Hepatic stellate cell (primary cell): ENCODE measurements at regions not wholly inside any gene's neighbourhood (a gene's known extent, or its start where the extent isn't known, plus 50 kb on each side); places are given as distances from the start of the nearest gene placed in this dataset.

Source experiments
- DNase-seq: peaks from one replicate; pipeline ENCODE4 v3.0.0; 2011; ENCODE audit warnings: low spot score

GRCh38 chr12:16415155-16415554, 67.7 kb downstream of the MGST1 start:
- DNase-seq, result no peak

GRCh38 chr12:16417058-16417457, 69.6 kb downstream of the MGST1 start:
- DNase-seq, result no peak

DNA sequence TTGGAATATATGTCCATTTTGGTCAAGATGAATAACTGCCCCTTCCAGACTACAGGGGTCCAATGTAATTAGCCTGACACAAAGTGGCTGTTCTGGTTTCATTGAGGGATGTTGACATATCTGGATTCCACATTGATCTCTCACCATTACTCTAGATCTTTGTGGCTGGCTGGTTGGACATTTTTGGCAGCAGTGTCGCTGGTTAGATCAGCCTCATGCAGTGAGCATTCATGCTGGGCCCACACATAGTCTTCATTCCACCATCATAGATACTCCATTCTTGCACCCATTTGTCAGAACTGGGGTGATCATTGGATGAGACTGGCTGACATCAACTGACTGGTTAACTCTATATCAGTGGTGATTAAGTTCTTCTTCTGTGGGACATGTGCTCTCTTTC, 74.4 kb downstream of the MGST1 start:
- no peak for DNase-seq

DNA sequence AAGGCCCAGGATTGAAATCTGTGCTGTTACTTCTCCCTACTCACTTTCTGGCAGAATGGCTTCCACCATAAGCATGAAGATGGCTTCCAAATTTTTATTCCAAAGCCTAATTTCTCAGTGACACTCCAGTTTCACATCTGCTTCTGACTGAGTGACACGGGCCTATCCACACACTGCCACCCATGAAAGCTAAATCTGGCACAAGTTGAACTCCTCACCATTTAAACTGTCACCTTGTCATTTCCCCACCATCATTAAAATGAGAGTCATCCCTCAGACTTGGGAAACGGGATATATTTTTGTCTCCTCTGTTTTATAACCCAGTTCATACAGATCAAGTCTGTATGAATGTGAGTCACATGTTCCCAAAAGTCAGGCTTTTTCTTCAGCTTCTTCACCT, 77.1 kb downstream of the MGST1 start:
- no peak for DNase-seq

DNA sequence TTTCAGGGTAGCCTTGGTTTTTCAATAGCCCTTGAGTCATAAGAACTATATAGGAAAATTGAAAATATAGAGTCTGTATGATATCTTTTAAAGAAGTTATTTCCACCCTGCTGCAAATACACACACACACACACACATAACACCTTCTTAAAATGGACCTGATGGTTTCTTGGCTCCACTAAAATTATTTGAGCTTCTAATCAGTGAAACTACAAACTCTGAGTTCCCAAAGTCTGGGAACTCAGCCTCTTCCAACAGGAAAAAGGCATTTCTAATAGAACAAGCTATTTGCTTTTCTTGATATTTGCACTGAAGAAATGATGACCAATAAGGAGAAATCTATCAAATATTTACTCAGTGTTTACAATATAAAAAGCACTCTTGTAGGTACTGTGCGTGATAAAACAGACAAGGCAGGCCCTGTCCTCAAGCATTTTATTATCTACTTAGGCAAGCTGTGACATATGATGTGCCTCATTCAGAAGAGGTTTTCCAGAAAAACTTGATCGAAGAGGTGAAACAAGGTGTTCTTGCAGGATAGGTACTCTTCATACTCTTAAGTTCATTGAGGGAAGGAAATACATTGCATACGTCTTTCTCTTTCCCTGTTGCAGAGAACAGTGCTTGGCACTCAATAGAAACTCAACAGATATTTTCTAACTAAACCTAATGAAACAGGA, 88.6 kb downstream of the MGST1 start:
- no peak for DNase-seq

DNA sequence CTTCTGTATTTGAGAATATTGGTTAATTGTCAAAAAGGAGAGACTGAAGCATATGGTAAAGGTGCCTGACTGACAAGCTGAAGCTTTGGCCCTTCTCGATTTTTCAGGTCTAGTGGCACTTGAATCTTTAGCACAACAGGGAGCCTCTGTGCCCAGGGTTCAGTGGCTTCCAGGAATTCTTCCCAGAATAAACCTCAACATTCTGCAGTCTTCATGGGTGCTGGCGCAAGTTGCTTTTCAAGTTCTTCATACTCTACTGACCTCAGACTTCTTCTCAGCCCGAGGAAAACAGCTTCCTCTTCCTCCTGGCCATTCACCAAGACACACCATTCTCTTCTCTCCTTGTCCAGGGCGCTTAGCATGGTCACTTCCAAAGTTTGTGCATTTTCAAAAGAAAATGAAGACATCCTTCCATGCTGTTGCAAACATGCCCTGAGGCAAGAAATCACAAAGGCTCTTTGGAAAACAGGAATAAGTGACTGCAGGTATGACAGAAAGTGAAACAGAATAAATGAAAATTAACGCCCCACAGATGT, 89.9 kb downstream of the MGST1 start:
- DNase-seq, result no peak

GRCh38 chr12:16437926-16438325, 90.5 kb downstream of the MGST1 start:
- no peak for DNase-seq

- no peak for DNase-seq
Observed at GRCh38 chr12:16449459-16449858, 102.0 kb downstream of the MGST1 start.

GRCh38 chr12:16453319-16453718, 105.9 kb downstream of the MGST1 start:
- no peak for DNase-seq

GRCh38 chr12:16454481-16454880, 107.0 kb downstream of the MGST1 start:
- no peak for DNase-seq

DNA sequence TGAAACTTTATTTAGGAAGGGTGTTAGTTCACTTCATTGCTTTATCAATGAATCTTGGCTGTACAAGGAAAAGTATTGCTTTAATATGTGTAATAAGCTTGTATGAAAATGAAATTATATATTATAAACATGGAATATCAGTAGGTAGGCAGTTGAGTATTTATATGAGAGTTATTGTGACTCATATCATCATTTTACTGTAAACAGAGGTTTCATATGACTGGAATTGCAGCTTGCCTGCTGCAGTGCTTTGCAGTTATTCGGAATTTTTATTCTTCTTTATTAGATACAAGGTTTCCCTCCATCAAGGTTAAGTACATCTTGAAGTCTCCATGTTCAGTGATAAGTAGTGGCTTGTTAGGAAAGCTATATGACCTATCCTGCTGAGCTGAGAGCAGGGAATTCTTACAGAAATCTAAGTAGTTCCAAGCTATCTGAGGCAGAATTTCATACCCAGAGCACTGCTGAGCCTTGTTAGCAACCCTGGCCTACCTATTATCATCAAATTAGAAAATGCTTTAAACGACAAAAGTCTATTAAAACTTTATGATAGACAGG, 111.2 kb downstream of the MGST1 start:
- no peak for DNase-seq

DNA sequence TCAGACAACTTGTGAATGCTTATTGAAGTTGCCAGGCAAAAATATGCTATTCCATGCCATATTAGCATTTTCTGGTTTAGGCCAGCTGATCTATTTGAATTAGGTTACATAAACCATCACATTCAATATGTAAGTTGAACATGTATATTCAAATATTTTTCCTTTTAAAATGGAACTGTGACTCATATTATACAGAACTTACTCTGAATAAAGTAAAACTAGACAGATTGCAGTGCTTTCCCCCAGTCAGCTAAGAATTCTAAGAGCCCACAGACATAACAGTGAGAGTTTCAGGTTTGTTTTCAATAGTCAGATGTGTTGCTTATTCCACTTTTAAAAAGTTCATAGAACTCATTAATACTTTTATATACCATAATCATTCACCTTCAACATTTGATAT, 119.8 kb downstream of the MGST1 start:
- no peak for DNase-seq

DNA sequence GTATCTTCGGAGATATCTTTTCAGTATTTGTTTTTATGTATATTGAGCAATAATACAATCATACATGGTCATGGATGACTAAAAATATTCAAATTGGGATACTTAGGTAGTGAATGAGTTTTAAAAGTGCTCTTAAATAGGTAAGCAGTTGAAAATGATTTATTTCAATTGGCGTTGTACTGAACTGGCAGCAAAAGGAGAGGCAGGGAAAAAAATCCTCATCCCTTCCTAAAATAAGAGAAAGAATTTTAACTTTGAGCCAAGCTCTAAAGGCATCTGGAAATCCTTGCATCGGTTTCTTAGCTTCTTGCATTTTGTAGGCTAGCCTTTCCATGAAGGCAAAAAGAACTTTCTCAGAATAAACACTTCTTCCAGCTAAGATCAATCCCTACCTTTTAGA, 125.2 kb downstream of the MGST1 start:
- no peak for DNase-seq

DNA sequence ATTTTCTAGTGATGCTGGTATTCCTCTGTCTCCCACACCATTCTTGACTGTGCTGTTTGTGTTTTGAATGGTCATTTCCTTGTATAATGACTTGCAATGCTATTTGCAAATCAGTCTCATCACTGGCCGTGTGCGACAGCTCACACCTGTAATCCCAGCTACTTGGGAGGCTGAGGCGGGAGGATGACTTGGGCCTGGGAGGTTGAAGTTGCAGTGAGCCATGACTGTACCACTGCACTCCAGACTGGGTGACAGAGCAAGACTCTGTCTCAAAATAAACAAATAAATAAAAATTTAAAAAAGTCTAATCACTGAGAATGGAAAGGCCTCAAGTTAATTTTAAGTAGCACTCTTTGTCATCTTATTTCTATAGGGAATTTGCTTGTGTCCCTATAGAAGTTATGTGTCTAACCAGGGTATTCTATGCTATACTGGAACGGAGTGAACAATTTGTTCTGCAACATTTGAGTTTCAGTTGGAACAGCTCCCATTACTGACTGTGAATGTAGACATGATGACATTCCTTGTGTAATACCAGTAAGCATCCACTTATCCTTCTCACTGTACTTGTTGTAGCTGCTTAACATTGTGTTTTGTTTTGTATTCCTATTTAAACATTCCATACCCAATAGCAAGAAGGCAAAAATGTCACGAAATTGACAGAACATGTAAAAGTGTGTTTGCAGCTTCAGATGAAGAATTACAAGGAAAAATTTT, 126.3 kb downstream of the MGST1 start:
- DNase-seq, result peak; percentile 1

GRCh38 chr12:16474801-16475200, 127.4 kb downstream of the MGST1 start:
- DNase-seq, result no peak

DNA sequence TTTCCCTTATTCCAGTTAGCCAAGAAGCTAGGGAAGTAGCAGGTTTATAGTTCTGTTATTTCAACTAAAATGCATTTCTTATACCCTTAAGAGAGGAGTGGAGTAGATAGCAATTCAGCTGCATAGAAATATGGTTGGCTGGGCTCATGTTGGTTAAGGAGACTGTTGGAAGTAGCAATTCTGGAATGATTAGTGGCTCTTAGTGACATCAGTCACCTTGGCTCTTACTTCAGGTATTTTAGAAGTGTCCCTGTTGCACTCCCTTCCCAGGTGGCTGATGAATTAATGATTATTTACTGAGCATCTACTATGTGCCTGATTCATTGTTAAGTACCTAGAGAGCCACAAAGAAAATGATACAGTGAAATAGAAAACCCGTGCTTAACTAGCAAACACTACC, 128.1 kb downstream of the MGST1 start:
- no peak for DNase-seq

GRCh38 chr12:16482726-16483125, 123.2 kb downstream of the LMO3 start:
- no peak for DNase-seq

- DNase-seq, result no peak
Observed at GRCh38 chr12:16492240-16492639, 113.7 kb downstream of the LMO3 start.

- DNase-seq, result no peak
Observed at GRCh38 chr12:16492820-16493797, 112.9 kb downstream of the LMO3 start.

- DNase-seq, result no peak
Observed at GRCh38 chr12:16495196-16495595, 110.8 kb downstream of the LMO3 start.
